CD4-positive, alpha-beta memory T cell (primary cell): ENCODE measurements at regions not wholly inside any gene's neighbourhood (a gene's known extent, or its start where the extent isn't known, plus 50 kb on each side); places are given as distances from the start of the nearest gene placed in this dataset.

Experiments
- CTCF ChIA-PET: fragments of 350-600 bp; sonication (Branson Sonifier 250); formaldehyde crosslinking; loops from one replicate; lab custom pipeline; 2021; ENCODE audit warnings: inconsistent platforms; ENCODE audit not compliant: partially characterized antibody; lab: Charles Lee
- POLR2A ChIA-PET: fragments of 350-600 bp; sonication (Branson Sonifier 250); formaldehyde crosslinking; loops from one replicate; lab custom pipeline; 2021; ENCODE audit not compliant: partially characterized antibody; lab: Charles Lee
- DNase-seq, 5 donors: peaks; one replicate each; pipeline versions ENCODE4 v3.0.0 to v3.0.0-alpha.2; 2020 to 2022; ENCODE audit warnings: mixed read lengths in 1 of 5
- H3K27ac ChIP-seq: one replicate; pipeline ENCODE4 v1.7.0; 2013; ENCODE audit warnings: low read depth, low read length
- H3K27me3 ChIP-seq: 2 replicates; pipeline ENCODE4 v1.7.0; 2013; ENCODE audit warnings: mild to moderate bottlenecking, low read length, moderate library complexity; ENCODE audit not compliant: insufficient read depth
- H3K36me3 ChIP-seq: 2 replicates; pipeline ENCODE4 v1.7.0; 2013; ENCODE audit warnings: mild to moderate bottlenecking, low read length, moderate library complexity; ENCODE audit not compliant: insufficient read depth
- H3K4me1 ChIP-seq: 2 replicates; pipeline ENCODE4 v1.7.0; 2013; ENCODE audit warnings: mild to moderate bottlenecking, low read length, moderate library complexity; ENCODE audit not compliant: insufficient read depth
- H3K4me3 ChIP-seq, 2 donors: one replicate each; pipeline ENCODE4 v1.7.0; 2013; ENCODE audit warnings: low read length in 2 of 2, mild to moderate bottlenecking in 1 of 2
- H3K9me3 ChIP-seq, 2 donors: one replicate each; pipeline ENCODE4 v1.7.0; 2013; ENCODE audit warnings: low read length in 2 of 2, control low read depth in 1 of 2; ENCODE audit not compliant: control insufficient read depth in 1 of 2
- H3K27ac Mint-ChIP-seq, 7 donors: one replicate each; pipeline ENCODE4 v1.8.0; 2020 to 2021; ENCODE audit warnings: mixed read lengths in 7 of 7, mild to moderate bottlenecking in 6 of 7, inconsistent platforms in 3 of 7, moderate library complexity in 3 of 7
- H3K27me3 Mint-ChIP-seq, 2 donors: one replicate each; pipeline ENCODE4 v1.8.0; 2020 to 2021; ENCODE audit warnings: mixed read lengths in 2 of 2
- H3K36me3 Mint-ChIP-seq, 2 donors: one replicate each; pipeline ENCODE4 v1.8.0; 2020 to 2021; ENCODE audit warnings: mixed read lengths in 2 of 2, inconsistent platforms in 1 of 2, mild to moderate bottlenecking in 1 of 2
- H3K4me1 Mint-ChIP-seq, 4 donors: one replicate each; pipeline ENCODE4 v1.8.0; 2020 to 2021; ENCODE audit warnings: mixed read lengths in 4 of 4, mild to moderate bottlenecking in 1 of 4
- H3K4me3 Mint-ChIP-seq, 8 donors: one replicate each; pipeline ENCODE4 v1.8.0; 2020 to 2021; ENCODE audit warnings: mixed read lengths in 8 of 8, mild to moderate bottlenecking in 7 of 8, moderate library complexity in 6 of 8, inconsistent platforms in 3 of 8
- H3K9me3 Mint-ChIP-seq, 8 donors: one replicate each; pipeline ENCODE4 v1.8.0; 2020 to 2021; ENCODE audit warnings: mixed read lengths in 8 of 8, mild to moderate bottlenecking in 5 of 8, inconsistent platforms in 3 of 8, moderate library complexity in 1 of 8
- intact Hi-C: fragments of 100-400 bp; cut with micrococcal nuclease; formaldehyde crosslinking; loops from one replicate; pipeline ENCODE4 v1.15.1; 2023

DNA sequence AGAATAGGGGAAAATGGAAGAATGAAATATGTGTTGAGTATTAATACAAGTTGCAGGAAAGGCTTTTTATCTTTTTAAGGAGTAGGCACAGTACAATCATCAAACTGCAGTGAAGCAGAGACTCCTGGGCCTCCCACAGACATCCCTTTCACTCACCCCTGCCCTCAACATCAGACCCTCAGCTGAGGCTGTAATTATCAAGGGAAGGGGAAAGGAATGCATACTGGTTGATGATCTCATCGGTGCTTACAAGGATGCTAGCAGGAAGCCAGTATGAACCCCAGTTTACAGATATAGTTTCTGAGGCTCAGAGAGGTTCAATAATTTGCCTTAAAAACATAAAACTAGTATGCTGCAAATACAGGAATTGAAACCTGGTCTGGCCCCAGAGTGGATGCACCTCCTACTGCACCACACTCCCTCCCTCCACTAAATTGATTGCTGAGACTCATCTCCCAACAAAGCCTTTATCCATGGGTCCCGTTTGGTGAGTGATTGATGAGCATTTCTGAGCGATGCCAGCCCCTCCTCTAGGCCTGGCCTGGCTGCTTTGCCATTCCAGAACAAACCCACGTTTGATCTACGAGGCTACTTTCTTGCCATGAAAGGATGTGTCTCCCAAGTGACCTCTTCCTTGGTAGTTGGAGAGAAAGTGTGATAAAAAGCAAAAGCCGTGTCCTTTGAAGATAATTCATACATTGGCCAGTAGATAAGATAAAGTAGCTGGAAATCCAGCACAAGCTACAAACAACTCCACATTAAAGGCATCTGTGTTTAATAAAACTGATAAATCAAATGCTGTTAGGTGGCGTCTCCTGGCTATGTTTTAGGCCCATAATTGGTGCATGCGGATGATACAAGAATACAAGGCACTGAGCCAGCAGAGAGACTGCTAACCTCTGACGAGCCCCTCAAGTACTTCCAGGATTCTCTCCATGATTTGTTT is 233.9 kb upstream of the CAMK1G start:
- POLR2A ChIA-PET = no interaction called here
- no peak overlapping the region for H3K4me3 Mint-ChIP-seq

DNA sequence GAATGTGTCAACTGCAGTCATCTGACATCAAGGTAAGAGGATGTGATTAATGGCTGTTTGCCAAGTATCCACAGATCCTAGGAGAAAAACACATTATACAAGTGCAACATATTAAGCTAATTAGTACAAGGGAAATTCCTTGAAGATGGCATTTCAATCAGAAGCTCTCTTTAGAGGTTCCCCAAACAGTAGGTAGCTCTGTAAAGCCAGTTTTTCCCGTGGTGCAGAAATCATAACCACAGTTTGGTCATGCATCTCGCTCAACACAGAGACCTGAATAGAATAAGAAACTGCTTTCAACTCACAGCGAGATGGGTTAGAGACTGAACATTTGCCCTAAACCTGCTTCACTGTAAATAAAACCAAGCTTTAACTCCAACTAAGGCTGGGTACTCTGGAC is 230.5 kb upstream of the CAMK1G start:
- DNase-seq = no peak
- H3K4me1 Mint-ChIP-seq = no peaks in the 10 kb centered on the region
- H3K36me3 Mint-ChIP-seq = no peaks in the 10 kb centered on the region
- no peak overlapping the region for H3K4me3 Mint-ChIP-seq
- POLR2A ChIA-PET = no interaction called here
- CTCF ChIA-PET = interaction anchor here (1.5 to 3.3 kb wide), 3 partner anchors 12 to 29 kb away, joined by 4 to 18 read pairs (median 4); no protein-coding TSS in a partner anchor
- intact Hi-C loops = no loop called here
- no peaks in the 10 kb centered on the region for H3K9me3 Mint-ChIP-seq
- Histone ChIP-seq H3K27me3 (no peaks in the 10 kb centered on the region), H3K9me3 (no peaks in the 10 kb centered on the region), H3K4me1 (no peaks in the 10 kb centered on the region), H3K36me3 (no peaks in the 10 kb centered on the region), H3K4me3 (no peak overlapping the region), H3K27ac (no peak overlapping the region)
- peak overlapping the region in 1 of 7 donors; percentile 36 for H3K27ac Mint-ChIP-seq
- H3K27me3 Mint-ChIP-seq = peaks cover 2 to 7% of the 10 kb centered on the region in 2 donors

More for the DNA sequence above, 233.9 kb upstream of the CAMK1G start:
- Histone ChIP-seq H3K27me3 (no peaks in the 10 kb centered on the region), H3K36me3 (no peaks in the 10 kb centered on the region), H3K9me3 (no peaks in the 10 kb centered on the region), H3K4me3 (no peak overlapping the region), H3K27ac (no peak overlapping the region), H3K4me1 (no peaks in the 10 kb centered on the region)
- no peaks in the 10 kb centered on the region for H3K36me3 Mint-ChIP-seq
- peaks cover 0 to 3% (median 0%) of the 10 kb centered on the region in 8 donors for H3K9me3 Mint-ChIP-seq
- H3K27ac Mint-ChIP-seq = no peak overlapping the region
- H3K27me3 Mint-ChIP-seq = peaks cover 5 to 13% of the 10 kb centered on the region in 2 donors
- CTCF ChIA-PET = no interaction called here
- no peak for DNase-seq
- intact Hi-C loops = no loop called here
- H3K4me1 Mint-ChIP-seq = no peaks in the 10 kb centered on the region

- Histone ChIP-seq H3K4me1 (no peaks in the 10 kb centered on the region), H3K9me3 (no peaks in the 10 kb centered on the region), H3K36me3 (no peaks in the 10 kb centered on the region), H3K4me3 (no peak overlapping the region), H3K27me3 (no peaks in the 10 kb centered on the region), H3K27ac (no peak overlapping the region)
- H3K4me1 Mint-ChIP-seq = no peaks in the 10 kb centered on the region
- ChIA-PET POLR2A (no interaction called here), CTCF (interaction anchor here (0.9 to 3.3 kb wide), 9 partner anchors 8 to 103 kb away, joined by 3 to 18 read pairs (median 4); no protein-coding TSS in a partner anchor)
- DNase-seq = peak in 4 of 5 donors; percentile 11 to 28 (median 20)
- peaks cover 2 to 7% of the 10 kb centered on the region in 2 donors for H3K27me3 Mint-ChIP-seq
- H3K9me3 Mint-ChIP-seq = no peaks in the 10 kb centered on the region
- H3K27ac Mint-ChIP-seq = no peak overlapping the region
- no peak overlapping the region for H3K4me3 Mint-ChIP-seq
- intact Hi-C loops = no loop called here
- no peaks in the 10 kb centered on the region for H3K36me3 Mint-ChIP-seq
These were observed 229.2 kb upstream of the CAMK1G start for GRCh38 chr1:209354111-209354839.

- H3K27ac ChIP-seq = no peak overlapping the region
- POLR2A ChIA-PET = no interaction called here
- Mint-ChIP-seq H3K9me3 (no peaks in the 10 kb centered on the region), H3K4me3 (no peak overlapping the region), H3K36me3 (no peaks in the 10 kb centered on the region), H3K27me3 (peaks cover 2 to 7% of the 10 kb centered on the region in 2 donors), H3K4me1 (no peaks in the 10 kb centered on the region), H3K27ac (no peak overlapping the region)
- DNase-seq = no peak
- H3K27me3 ChIP-seq = no peaks in the 10 kb centered on the region
- intact Hi-C loops = no loop called here
- H3K4me3 ChIP-seq = no peak overlapping the region
- no peaks in the 10 kb centered on the region for H3K4me1 ChIP-seq
- CTCF ChIA-PET = interaction anchor here (0.9 to 3.3 kb wide), 7 partner anchors 8 to 103 kb away, joined by 3 to 18 read pairs (median 4); no protein-coding TSS in a partner anchor
- no peaks in the 10 kb centered on the region for H3K36me3 ChIP-seq
- no peaks in the 10 kb centered on the region for H3K9me3 ChIP-seq
These were observed 228.7 kb upstream of the CAMK1G start for GRCh38 chr1:209354840-209355165.

GRCh38 chr1:209355415-209355814 is 228.1 kb upstream of the CAMK1G start:
- intact Hi-C loops = no loop called here
- Histone ChIP-seq H3K9me3 (no peaks in the 10 kb centered on the region), H3K36me3 (no peaks in the 10 kb centered on the region), H3K4me3 (no peak overlapping the region), H3K27me3 (no peaks in the 10 kb centered on the region), H3K4me1 (no peaks in the 10 kb centered on the region), H3K27ac (no peak overlapping the region)
- H3K27ac Mint-ChIP-seq = no peak overlapping the region
- peaks cover under 1 to 6% of the 10 kb centered on the region in 2 donors for H3K27me3 Mint-ChIP-seq
- H3K4me1 Mint-ChIP-seq = no peaks in the 10 kb centered on the region
- no peaks in the 10 kb centered on the region for H3K36me3 Mint-ChIP-seq
- ChIA-PET CTCF (interaction anchor here (2.2 to 3.3 kb wide), 2 partner anchors 10 to 14 kb away, joined by 11 to 18 read pairs; no protein-coding TSS in a partner anchor), POLR2A (no interaction called here)
- no peak for DNase-seq
- no peak overlapping the region for H3K4me3 Mint-ChIP-seq
- peaks cover 0 to under 1% (median 0%) of the 10 kb centered on the region in 8 donors for H3K9me3 Mint-ChIP-seq

DNA sequence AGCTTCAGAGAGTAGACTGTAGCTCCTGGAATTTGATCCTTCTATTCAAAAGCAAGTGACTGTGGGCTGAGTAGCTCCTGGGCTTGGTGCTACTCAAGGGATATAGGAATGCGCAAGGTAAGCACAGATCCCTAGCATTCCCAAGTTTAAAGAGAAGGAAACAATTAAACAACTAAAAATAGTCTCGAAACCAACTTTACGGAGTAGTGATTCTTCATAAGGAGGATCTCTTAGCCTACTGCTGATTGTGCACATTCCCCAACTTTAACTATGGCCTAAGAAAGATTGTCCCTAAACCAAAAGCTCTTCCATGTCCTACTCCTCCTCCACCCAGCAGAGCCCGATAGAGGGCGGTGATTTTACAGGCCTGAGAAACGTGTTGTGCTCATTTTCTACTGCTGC is 226.5 kb upstream of the CAMK1G start:
- no peaks in the 10 kb centered on the region for H3K36me3 Mint-ChIP-seq
- CTCF ChIA-PET = no interaction called here
- no peak overlapping the region for H3K4me3 Mint-ChIP-seq

DNA sequence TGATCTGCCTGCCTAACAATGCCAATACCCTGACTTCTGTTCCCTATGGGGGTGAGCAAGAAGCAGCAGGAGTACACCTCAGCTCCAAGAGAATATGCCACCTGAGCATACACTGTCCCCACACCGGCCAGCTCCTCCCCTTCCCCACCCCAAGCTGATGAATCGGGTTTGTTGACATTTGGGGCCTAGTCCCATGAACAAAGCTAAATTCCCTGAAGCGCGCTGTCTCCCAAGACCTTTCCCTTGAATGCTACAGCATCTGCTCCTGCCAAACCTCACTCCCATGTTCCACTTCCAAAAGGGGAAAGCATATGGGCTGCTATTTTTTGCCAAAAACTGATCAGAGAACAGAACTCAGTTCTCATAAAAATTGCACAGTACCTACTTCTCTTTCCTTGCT is 220.4 kb upstream of the CAMK1G start:
- CTCF ChIA-PET = interaction anchor here (0.8 to 1.0 kb wide), 2 partner anchors 9 to 43 kb away, joined by 4 read pairs; no protein-coding TSS in a partner anchor
- Histone ChIP-seq H3K4me1 (no peaks in the 10 kb centered on the region), H3K9me3 (no peaks in the 10 kb centered on the region), H3K27ac (no peak overlapping the region), H3K36me3 (no peaks in the 10 kb centered on the region), H3K27me3 (no peaks in the 10 kb centered on the region), H3K4me3 (no peak overlapping the region)
- no peak overlapping the region for H3K27ac Mint-ChIP-seq
- POLR2A ChIA-PET = no interaction called here
- peaks cover 0 to 1% (median 0%) of the 10 kb centered on the region in 8 donors for H3K9me3 Mint-ChIP-seq
- intact Hi-C loops = no loop called here
- no peaks in the 10 kb centered on the region for H3K4me1 Mint-ChIP-seq
- DNase-seq = no peak
- no peak overlapping the region for H3K4me3 Mint-ChIP-seq
- H3K36me3 Mint-ChIP-seq = no peaks in the 10 kb centered on the region
- H3K27me3 Mint-ChIP-seq = peaks cover 15 to 26% of the 10 kb centered on the region in 2 donors

More for the DNA sequence above, 226.5 kb upstream of the CAMK1G start:
- no peaks in the 10 kb centered on the region for H3K4me1 Mint-ChIP-seq
- Histone ChIP-seq H3K4me3 (no peak overlapping the region), H3K27ac (no peak overlapping the region), H3K9me3 (no peaks in the 10 kb centered on the region), H3K4me1 (no peaks in the 10 kb centered on the region), H3K27me3 (no peaks in the 10 kb centered on the region), H3K36me3 (no peaks in the 10 kb centered on the region)
- POLR2A ChIA-PET = no interaction called here
- intact Hi-C loops = no loop called here
- no peak for DNase-seq
- peaks cover 9 to 11% of the 10 kb centered on the region in 2 donors for H3K27me3 Mint-ChIP-seq
- no peak overlapping the region for H3K27ac Mint-ChIP-seq
- H3K9me3 Mint-ChIP-seq = peaks cover 0 to 1% (median 0%) of the 10 kb centered on the region in 8 donors
